GM12864 (cell line): ENCODE measurements at regions not wholly inside any gene's neighbourhood (a gene's known extent, or its start where the extent isn't known, plus 50 kb on each side); places are given as distances from the start of the nearest gene placed in this dataset.

ENCODE experiments used
- DNase-seq: peaks from one replicate; pipeline ENCODE4 v3.0.0-alpha.2; 2011; ENCODE audit warnings: low read depth
- H3K4me3 ChIP-seq: 2 replicates; pipeline ENCODE4 v1.5.1; 2011; ENCODE audit warnings: mild to moderate bottlenecking, low read depth, low read length, control low read depth
- TF ChIP-seq, protein P1 (sequence below): IDR thresholded peaks from 2 replicates; pipeline ENCODE4 v1.5.1; 2011; ENCODE audit warnings: low read depth, mild to moderate bottlenecking, moderate library complexity, low read length, control low read depth, inconsistent platforms; ENCODE audit errors: missing control alignments

DNA sequence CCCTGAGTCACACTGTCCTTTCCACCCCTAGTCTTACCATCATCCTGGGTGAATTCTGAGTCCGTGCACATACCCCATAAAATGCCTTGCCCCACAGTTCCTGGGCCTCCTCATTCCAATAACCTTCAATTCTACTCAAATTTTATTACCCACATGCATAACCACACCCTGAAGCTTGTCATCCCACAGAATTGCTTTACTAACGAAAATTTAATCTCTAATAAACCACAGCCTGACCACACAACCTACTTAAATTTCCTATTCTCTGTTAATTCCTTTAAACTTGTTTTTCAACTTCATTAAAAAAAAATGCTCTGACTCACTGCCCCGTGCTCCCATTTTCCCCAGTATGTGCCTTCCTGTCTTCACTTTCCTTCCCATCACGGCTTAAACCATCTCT is 205.9 kb downstream of the PHLDA1 start:
- H3K4me3 ChIP-seq: no peak overlapping the region
- no peak for DNase-seq
- TF ChIP-seq, protein P1, sequence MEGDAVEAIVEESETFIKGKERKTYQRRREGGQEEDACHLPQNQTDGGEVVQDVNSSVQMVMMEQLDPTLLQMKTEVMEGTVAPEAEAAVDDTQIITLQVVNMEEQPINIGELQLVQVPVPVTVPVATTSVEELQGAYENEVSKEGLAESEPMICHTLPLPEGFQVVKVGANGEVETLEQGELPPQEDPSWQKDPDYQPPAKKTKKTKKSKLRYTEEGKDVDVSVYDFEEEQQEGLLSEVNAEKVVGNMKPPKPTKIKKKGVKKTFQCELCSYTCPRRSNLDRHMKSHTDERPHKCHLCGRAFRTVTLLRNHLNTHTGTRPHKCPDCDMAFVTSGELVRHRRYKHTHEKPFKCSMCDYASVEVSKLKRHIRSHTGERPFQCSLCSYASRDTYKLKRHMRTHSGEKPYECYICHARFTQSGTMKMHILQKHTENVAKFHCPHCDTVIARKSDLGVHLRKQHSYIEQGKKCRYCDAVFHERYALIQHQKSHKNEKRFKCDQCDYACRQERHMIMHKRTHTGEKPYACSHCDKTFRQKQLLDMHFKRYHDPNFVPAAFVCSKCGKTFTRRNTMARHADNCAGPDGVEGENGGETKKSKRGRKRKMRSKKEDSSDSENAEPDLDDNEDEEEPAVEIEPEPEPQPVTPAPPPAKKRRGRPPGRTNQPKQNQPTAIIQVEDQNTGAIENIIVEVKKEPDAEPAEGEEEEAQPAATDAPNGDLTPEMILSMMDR: no peak

DNA sequence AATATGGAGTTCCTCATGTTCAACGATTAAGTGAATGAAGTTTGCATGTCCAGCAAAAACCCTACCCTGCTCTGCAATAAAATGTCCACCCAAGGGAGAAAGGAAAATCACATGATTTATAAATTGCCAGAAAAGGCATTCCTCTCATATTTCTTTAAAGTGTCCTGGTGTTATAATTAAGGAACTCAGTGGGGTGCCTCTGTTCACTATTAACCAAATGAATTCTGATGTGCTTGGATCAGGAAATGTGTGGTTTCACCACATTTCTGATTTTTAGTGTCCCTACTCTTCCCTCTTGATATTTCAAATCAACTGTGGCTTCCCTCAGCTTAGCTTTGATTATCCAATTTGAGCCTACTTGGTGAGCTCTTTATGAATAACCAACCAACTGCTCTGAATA is 208.1 kb downstream of the PHLDA1 start:
- DNase-seq: no peak
- TF ChIP-seq, protein P1: no peak
- H3K4me3 ChIP-seq: no peak overlapping the region

DNA sequence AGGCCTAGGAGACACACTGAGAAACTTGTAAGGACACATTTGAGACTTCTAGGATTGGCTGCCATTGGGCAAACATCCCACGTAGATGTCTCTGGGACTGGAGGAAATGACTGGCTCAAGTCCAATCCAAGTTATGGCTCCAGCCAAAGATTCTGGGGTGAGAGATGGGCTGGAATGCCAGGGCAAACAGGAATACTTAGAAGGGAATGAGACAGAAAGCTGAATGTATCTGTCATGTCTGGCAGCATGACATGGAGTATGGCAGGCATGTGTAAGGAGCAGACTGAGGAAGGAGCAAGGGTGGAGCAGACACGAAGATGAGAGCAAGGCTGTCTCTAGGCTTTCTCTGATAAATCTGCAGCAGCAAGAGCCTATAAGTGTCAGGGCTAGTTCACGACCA is 209.2 kb downstream of the PHLDA1 start:
- no peak for DNase-seq
- TF ChIP-seq, protein P1: no peak
- H3K4me3 ChIP-seq: no peak overlapping the region

DNA sequence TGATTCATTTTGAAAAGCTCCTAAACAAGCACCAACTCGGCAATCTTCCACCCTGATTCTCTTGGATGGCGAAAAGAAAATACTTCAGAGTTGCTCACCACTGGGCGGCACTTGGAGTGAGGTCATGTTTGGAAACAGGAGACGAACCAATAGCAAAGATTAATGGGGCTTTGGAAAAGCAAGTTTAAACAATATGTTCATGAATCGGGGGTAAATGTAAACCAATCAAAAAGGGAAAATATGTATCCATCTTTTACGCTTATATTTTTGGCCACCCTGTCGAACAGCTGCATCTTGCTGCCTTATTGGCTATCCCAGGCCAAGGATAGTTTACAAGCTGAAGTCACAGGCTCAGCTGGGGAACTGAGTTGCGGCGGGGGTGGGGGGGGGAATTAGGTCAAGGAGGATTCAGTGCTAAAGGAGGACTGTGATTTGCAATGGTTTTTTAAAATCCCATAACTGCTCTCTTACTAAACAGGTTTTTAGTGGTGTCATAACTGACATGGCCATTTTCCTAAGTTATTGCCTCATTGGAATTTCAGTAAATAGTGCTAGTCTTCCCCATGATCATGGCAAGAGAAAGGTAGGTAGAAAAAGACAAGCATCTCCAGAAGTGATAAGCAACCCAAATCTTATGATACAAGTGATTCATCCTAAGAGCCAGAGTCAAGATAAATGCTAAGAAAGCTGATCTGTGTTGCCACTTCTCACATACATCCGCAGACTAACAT is 210.6 kb downstream of the PHLDA1 start:
- TF ChIP-seq, protein P1: no peak
- DNase-seq: no peak
- no peak overlapping the region for H3K4me3 ChIP-seq

DNA sequence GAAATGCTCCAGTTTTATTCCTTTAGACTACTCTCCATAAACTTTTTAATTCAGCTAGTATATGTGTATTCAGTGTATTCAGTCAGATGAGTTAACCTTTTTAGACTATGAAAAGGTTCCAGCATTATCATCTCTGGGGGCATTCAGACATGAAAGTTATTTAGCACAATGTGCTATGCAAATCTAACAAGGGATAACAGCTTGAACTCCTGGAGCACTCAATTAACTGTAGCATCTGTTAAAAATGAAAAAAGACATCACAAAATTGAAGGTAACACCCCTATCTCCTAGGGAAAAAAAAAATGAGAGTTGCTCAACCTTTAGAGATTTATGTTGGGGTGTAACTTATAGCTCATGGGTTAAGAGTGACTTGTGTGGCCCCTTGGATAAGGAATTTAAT is 211.5 kb downstream of the PHLDA1 start:
- H3K4me3 ChIP-seq: no peak overlapping the region
- no peak for DNase-seq
- TF ChIP-seq, protein P1: no peak

DNA sequence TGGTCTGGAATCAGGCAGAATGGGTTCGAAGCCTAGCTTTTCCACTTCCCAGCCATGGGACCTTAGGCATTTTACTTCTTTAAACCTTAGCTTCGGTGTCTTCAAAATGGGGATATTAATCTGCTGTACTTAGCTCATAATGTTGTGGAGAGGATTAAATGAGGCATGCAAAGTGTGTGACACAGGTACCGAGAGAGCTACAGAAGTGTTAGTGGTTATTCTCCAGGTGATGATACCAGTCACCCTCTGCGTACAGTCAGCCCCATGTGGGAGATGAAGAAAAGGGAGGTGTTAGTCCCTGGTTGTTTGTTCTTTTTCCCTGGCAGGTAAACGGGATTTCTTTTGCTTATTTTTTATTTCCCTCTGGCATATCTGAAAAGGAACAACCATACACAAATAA is 212.1 kb downstream of the PHLDA1 start:
- TF ChIP-seq, protein P1: no peak
- H3K4me3 ChIP-seq: no peak overlapping the region
- DNase-seq: no peak

DNA sequence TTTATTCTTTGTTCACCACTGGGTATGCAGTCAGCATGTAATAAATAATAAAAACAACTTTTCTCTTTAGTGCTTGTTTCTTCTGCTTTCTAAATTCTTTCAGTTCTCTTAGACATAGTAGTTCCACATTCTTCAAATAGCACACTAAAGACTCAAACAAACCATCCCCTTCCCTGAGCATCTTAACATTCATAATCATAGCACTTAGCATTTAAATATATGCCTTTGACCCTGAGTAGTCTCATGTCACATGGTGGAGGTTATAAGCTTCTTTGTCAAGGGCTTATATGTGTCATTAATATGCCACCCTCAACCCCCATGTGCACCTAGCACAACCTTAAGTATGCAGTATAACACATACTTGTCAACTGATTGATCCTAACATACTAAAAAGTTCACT is 212.7 kb downstream of the PHLDA1 start:
- no peak for DNase-seq
- TF ChIP-seq, protein P1: no peak
- H3K4me3 ChIP-seq: no peak overlapping the region
